ENCODE measurements at regions not wholly inside any gene's neighbourhood (a gene's known extent, or its start where the extent isn't known, plus 50 kb on each side); places are given as distances from the start of the nearest gene placed in this dataset.

GRCh38 chr12:4045786-4046494, 172.7 kb upstream of the PARP11 start:
- CTCF ChIA-PET: interaction anchor here (1.0 kb wide), 1 partner anchor 159 kb away, joined by 4 read pairs; no protein-coding TSS in a partner anchor

GRCh38 chr12:4044736-4045730, 171.8 kb upstream of the PARP11 start:
- intact Hi-C loops (cut with DNase I, micrococcal nuclease): no loop called here
- no peaks in the 10 kb centered on the region for H3K27me3 Mint-ChIP-seq

More at GRCh38 chr12:4045786-4046494, 172.7 kb upstream of the PARP11 start:
- Histone ChIP-seq H3K36me3 (ENCODE audit: insufficient read depth, low read length) (no peaks in the 10 kb centered on the region), H3K4me3 (ENCODE audit: low read length) (no peak overlapping the region), H3K27me3 (ENCODE audit: control insufficient read depth in 1 of 2, insufficient read depth in 2 of 2, low read length in 2 of 2) (no peaks in the 10 kb centered on the region), H3K9me3 (ENCODE audit: control insufficient read depth in 1 of 2, insufficient read depth in 1 of 2, low read length in 2 of 2) (no peaks in the 10 kb centered on the region), H3K27ac (ENCODE audit: low read depth in 1 of 2, low read length in 2 of 2) (no peak overlapping the region), H3K4me1 (ENCODE audit: insufficient read depth, low read length) (no peaks in the 10 kb centered on the region)
- Mint-ChIP-seq H3K4me3 (no peak overlapping the region), H3K36me3 (ENCODE audit: low read depth) (no peaks in the 10 kb centered on the region), H3K27ac (no peak overlapping the region), H3K27me3 (no peaks in the 10 kb centered on the region), H3K9me3 (no peaks in the 10 kb centered on the region), H3K4me1 (ENCODE audit: low read depth) (no peaks in the 10 kb centered on the region)
- intact Hi-C loops (cut with DNase I, micrococcal nuclease): no loop called here
- ATAC-seq (ENCODE audit: poor library complexity) (no peak), DNase-seq (no peak)
- TF ChIP-seq CTCF (IDR thresholded peaks at IDR 0.05): no peak
- POLR2A ChIA-PET: no interaction called here

GRCh38 chr12:4044101-4044500, 170.9 kb upstream of the PARP11 start:
- Mint-ChIP-seq H3K4me1 (ENCODE audit: low read depth) (no peaks in the 10 kb centered on the region), H3K9me3 (no peaks in the 10 kb centered on the region), H3K36me3 (ENCODE audit: low read depth) (no peaks in the 10 kb centered on the region), H3K27me3 (no peaks in the 10 kb centered on the region), H3K4me3 (no peak overlapping the region), H3K27ac (no peak overlapping the region)
- Histone ChIP-seq H3K27me3 (ENCODE audit: control insufficient read depth in 1 of 2, insufficient read depth in 2 of 2, low read length in 2 of 2) (no peaks in the 10 kb centered on the region), H3K27ac (ENCODE audit: low read depth in 1 of 2, low read length in 2 of 2) (no peak overlapping the region), H3K4me1 (ENCODE audit: insufficient read depth, low read length) (no peaks in the 10 kb centered on the region), H3K4me3 (ENCODE audit: low read length) (no peak overlapping the region), H3K36me3 (ENCODE audit: insufficient read depth, low read length) (no peaks in the 10 kb centered on the region), H3K9me3 (ENCODE audit: control insufficient read depth in 1 of 2, insufficient read depth in 1 of 2, low read length in 2 of 2) (no peaks in the 10 kb centered on the region)
- intact Hi-C loops (cut with DNase I, micrococcal nuclease): no loop called here
- ATAC-seq (ENCODE audit: poor library complexity): no peak
- POLR2A ChIA-PET: no interaction called here
- CTCF ChIA-PET: no interaction called here
- no peak for DNase-seq
- TF ChIP-seq CTCF (IDR thresholded peaks at IDR 0.05): no peak

More at GRCh38 chr12:4044736-4045730, 171.8 kb upstream of the PARP11 start:
- Histone ChIP-seq H3K27ac (ENCODE audit: low read depth in 1 of 2, low read length in 2 of 2) (no peak overlapping the region), H3K36me3 (ENCODE audit: insufficient read depth, low read length) (no peaks in the 10 kb centered on the region), H3K27me3 (ENCODE audit: control insufficient read depth in 1 of 2, insufficient read depth in 2 of 2, low read length in 2 of 2) (no peaks in the 10 kb centered on the region), H3K9me3 (ENCODE audit: control insufficient read depth in 1 of 2, insufficient read depth in 1 of 2, low read length in 2 of 2) (no peaks in the 10 kb centered on the region), H3K4me3 (ENCODE audit: low read length) (no peak overlapping the region), H3K4me1 (ENCODE audit: insufficient read depth, low read length) (no peaks in the 10 kb centered on the region)
- no peaks in the 10 kb centered on the region for H3K9me3 Mint-ChIP-seq
- DNase-seq (no peak), ATAC-seq (ENCODE audit: poor library complexity) (no peak)
- ChIA-PET POLR2A (no interaction called here), CTCF (interaction anchor here (1.0 kb wide), 1 partner anchor 159 kb away, joined by 4 read pairs; no protein-coding TSS in a partner anchor)
- TF ChIP-seq CTCF (IDR thresholded peaks at IDR 0.05): no peak
- no peaks in the 10 kb centered on the region for H3K4me1 Mint-ChIP-seq (ENCODE audit: low read depth)
- no peaks in the 10 kb centered on the region for H3K36me3 Mint-ChIP-seq (ENCODE audit: low read depth)
- H3K27ac Mint-ChIP-seq: no peak overlapping the region
- no peak overlapping the region for H3K4me3 Mint-ChIP-seq
